B cell (primary cell): ENCODE measurements at regions not wholly inside any gene's neighbourhood (a gene's known extent, or its start where the extent isn't known, plus 50 kb on each side); places are given as distances from the start of the nearest gene placed in this dataset.
"Not testable (repeated sequence)": the region's sequence is repeated elsewhere in the genome, so short reads cannot be mapped to it uniquely, and the experiment has no call there.

Source experiments
- ATAC-seq: fragments of 200-7000 bp; cut with Tn5 transposase; one replicate; pipeline ENCODE4 v1.10.0; 2021; ENCODE audit warnings: low read depth, mild to moderate bottlenecking, moderate number of reproducible peaks, moderate library complexity
- CTCF ChIA-PET: fragments of 350-600 bp; sonication (Branson Sonifier 250); formaldehyde crosslinking; loops from one replicate; lab custom pipeline; 2021; ENCODE audit warnings: antibody characterized with exemption, inconsistent platforms; lab: Charles Lee
- POLR2A ChIA-PET: fragments of 350-600 bp; sonication (Branson Sonifier 250); formaldehyde crosslinking; loops from one replicate; lab custom pipeline; 2021; ENCODE audit warnings: antibody characterized with exemption; lab: Charles Lee
- DNase-seq: peaks from one replicate; pipeline ENCODE4 v3.0.0; 2013
- H2AFZ ChIP-seq: 2 replicates; pipeline ENCODE4 v1.6.1; 2012; ENCODE audit warnings: mild to moderate bottlenecking, low read depth, low read length; ENCODE audit not compliant: insufficient read depth, poor library complexity, severe bottlenecking
- H3K27ac ChIP-seq, 2 donors: 1 replicate in 1 of 2; 2 replicates in 1 of 2; pipeline ENCODE4 v1.5.1; 2012 to 2013; ENCODE audit warnings: low read length in 2 of 2, mild to moderate bottlenecking in 2 of 2, moderate library complexity in 1 of 2
- H3K27me3 ChIP-seq, 4 experiments: fragments of 200-600 bp in 1 of 4; sonication (generic) in 1 of 4; replicated peaks in 1 of 4; 1 replicate in 2 of 4; 2 replicates in 2 of 4; pipeline versions ENCODE4 v1.6.1 to v1.7.0; 2013 to 2016; ENCODE audit warnings: low read length in 3 of 4, mild to moderate bottlenecking in 2 of 4, mixed read lengths in 1 of 4, moderate library complexity in 1 of 4; ENCODE audit not compliant: insufficient read depth in 4 of 4, control insufficient read depth in 3 of 4; ENCODE audit errors: control extremely low read depth in 1 of 4
- H3K36me3 ChIP-seq, 2 experiments: replicated peaks in 1 of 2; 1 replicate in 1 of 2; 2 replicates in 1 of 2; pipeline versions ENCODE4 v1.6.1 to v1.7.1; 2013; ENCODE audit warnings: low read length in 1 of 2; ENCODE audit not compliant: insufficient read depth in 2 of 2, control insufficient read depth in 1 of 2; ENCODE audit errors: control extremely low read depth in 1 of 2, extremely low read depth in 1 of 2
- H3K4me1 ChIP-seq, 2 donors: fragments of 200-600 bp in 1 of 2; sonication (generic) in 1 of 2; 1 replicate in 1 of 2; 2 replicates in 1 of 2; pipeline versions ENCODE4 v1.5.1 to v1.6.1; 2013 to 2017; ENCODE audit warnings: low read length in 2 of 2; ENCODE audit not compliant: control insufficient read depth in 2 of 2, insufficient read depth in 2 of 2
- H3K4me2 ChIP-seq: replicated peaks from 2 replicates; pipeline ENCODE3; 2012; ENCODE audit warnings: mild to moderate bottlenecking, low read depth, low read length; ENCODE audit not compliant: poor library complexity, severe bottlenecking
- H3K4me3 ChIP-seq, 5 experiments: fragments of 200-600 bp in 1 of 5; sonication (generic) in 1 of 5; 1 replicate in 3 of 5; 2 replicates in 2 of 5; pipeline versions ENCODE4 v1.5.1 to v1.7.0; 2011 to 2016; ENCODE audit warnings: low read length in 4 of 5, mild to moderate bottlenecking in 4 of 5, low read depth in 2 of 5, control low read depth in 1 of 5, moderate library complexity in 1 of 5; ENCODE audit not compliant: insufficient read depth in 1 of 5; ENCODE audit errors: control extremely low read depth in 1 of 5, extremely low read depth in 1 of 5
- H3K79me2 ChIP-seq: fragments of 200-600 bp; sonication (generic); one replicate; pipeline ENCODE4 v1.6.0; 2016; ENCODE audit warnings: low read length; ENCODE audit not compliant: control insufficient read depth, insufficient read depth
- H3K9ac ChIP-seq: fragments of 200-600 bp; sonication (generic); 2 replicates; pipeline ENCODE4 v1.6.1; 2017; ENCODE audit warnings: mild to moderate bottlenecking, low read length, moderate library complexity
- H3K9me3 ChIP-seq, 3 donors: one replicate each; pipeline versions ENCODE4 v1.6.1 to v1.7.1; 2013; ENCODE audit warnings: low read length in 2 of 3; ENCODE audit not compliant: control insufficient read depth in 2 of 3, insufficient read depth in 1 of 3; ENCODE audit errors: control extremely low read depth in 1 of 3
- H4K20me1 ChIP-seq: 2 replicates; pipeline ENCODE4 v1.6.0; 2012; ENCODE audit warnings: mild to moderate bottlenecking, low read length; ENCODE audit not compliant: insufficient read depth, control insufficient read depth, poor library complexity, severe bottlenecking
- H3K27ac Mint-ChIP-seq: one replicate; pipeline ENCODE4 v1.8.0; 2021; ENCODE audit warnings: mixed read lengths
- H3K27me3 Mint-ChIP-seq: one replicate; pipeline ENCODE4 v1.8.0; 2021; ENCODE audit warnings: mixed read lengths
- H3K4me1 Mint-ChIP-seq: one replicate; pipeline ENCODE4 v1.8.0; 2021; ENCODE audit warnings: mixed read lengths
- H3K4me3 Mint-ChIP-seq: one replicate; pipeline ENCODE4 v1.8.0; 2021; ENCODE audit warnings: mixed read lengths
- H3K9me3 Mint-ChIP-seq: one replicate; pipeline ENCODE4 v1.8.0; 2022; ENCODE audit warnings: mixed read lengths; ENCODE audit not compliant: insufficient read depth
- EZH2 ChIP-seq: IDR thresholded peaks from 2 replicates; pipeline ENCODE4 v1.6.1; 2012; ENCODE audit warnings: borderline replicate concordance, low read depth, mild to moderate bottlenecking, moderate library complexity, low read length; ENCODE audit not compliant: insufficient read depth, poor library complexity, severe bottlenecking
- WGBS: methylation state at CpG from one replicate; pipeline ENCODE4 v1.1.5; 2013; ENCODE audit warnings: missing lambda C conversion rate; ENCODE audit not compliant: insufficient coverage; 5-methylcytosine and 5-hydroxymethylcytosine counted together
- intact Hi-C: fragments of 100-400 bp; cut with micrococcal nuclease; formaldehyde crosslinking; loops from one replicate; pipeline ENCODE4 v1.10.0; 2022
- TF ChIP-seq, protein P1 (sequence below): fragments of 200-600 bp; IDR thresholded peaks from one replicate; pipeline ENCODE4 v1.8.0; 2022; ENCODE audit warnings: antibody characterized with exemption, mild to moderate bottlenecking

DNA sequence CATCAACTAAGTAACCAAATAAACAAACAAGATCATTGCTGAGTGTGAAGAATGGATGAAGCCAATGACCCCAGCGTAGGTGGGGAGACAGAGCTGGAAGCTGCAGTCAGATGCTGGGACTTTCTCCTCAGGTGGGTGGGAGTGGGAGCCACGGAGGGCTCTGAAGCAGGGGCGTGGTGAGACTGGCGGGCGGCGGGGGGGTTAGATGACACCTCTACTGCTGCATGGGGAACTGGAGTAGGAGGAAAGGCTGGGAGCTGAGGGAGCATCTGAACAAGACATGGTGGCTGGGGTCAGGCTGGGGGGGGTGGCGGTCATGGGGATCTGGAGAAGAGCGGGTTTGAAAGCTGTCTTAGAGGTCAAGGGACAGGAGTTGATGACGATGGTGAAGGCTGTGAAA, 193.8 kb downstream of the C9orf50 start:
- H3K4me1 ChIP-seq, result no peaks in the 10 kb centered on the region
- ChIA-PET CTCF (no interaction called here), POLR2A (interaction anchor here (0.6 kb wide), 1 partner anchor 77 kb away, joined by 5 read pairs; no protein-coding TSS in a partner anchor)
- Mint-ChIP-seq H3K4me3 (no peak overlapping the region), H3K4me1 (no peaks in the 10 kb centered on the region), H3K27me3 (peaks cover 4% of the 10 kb centered on the region), H3K9me3 (no peaks in the 10 kb centered on the region), H3K27ac (no peak overlapping the region)
- H3K9ac ChIP-seq, result no peak overlapping the region
- peaks cover 0 to 4% (median 0%) of the 10 kb centered on the region in 4 experiments for H3K27me3 ChIP-seq
- H3K4me2 ChIP-seq, result no peak overlapping the region
- no peak overlapping the region for H2AFZ ChIP-seq
- H3K4me3 ChIP-seq, result no peak overlapping the region
- no peak for DNase-seq
- no peaks in the 10 kb centered on the region for H3K36me3 ChIP-seq
- no peak for ATAC-seq
- H3K79me2 ChIP-seq, result no peaks in the 10 kb centered on the region
- H3K9me3 ChIP-seq, result no peaks in the 10 kb centered on the region
- no peak overlapping the region for H3K27ac ChIP-seq
- WGBS, result 75% methylated on average over 8 of the region's 9 CpGs
- TF ChIP-seq, protein P1, sequence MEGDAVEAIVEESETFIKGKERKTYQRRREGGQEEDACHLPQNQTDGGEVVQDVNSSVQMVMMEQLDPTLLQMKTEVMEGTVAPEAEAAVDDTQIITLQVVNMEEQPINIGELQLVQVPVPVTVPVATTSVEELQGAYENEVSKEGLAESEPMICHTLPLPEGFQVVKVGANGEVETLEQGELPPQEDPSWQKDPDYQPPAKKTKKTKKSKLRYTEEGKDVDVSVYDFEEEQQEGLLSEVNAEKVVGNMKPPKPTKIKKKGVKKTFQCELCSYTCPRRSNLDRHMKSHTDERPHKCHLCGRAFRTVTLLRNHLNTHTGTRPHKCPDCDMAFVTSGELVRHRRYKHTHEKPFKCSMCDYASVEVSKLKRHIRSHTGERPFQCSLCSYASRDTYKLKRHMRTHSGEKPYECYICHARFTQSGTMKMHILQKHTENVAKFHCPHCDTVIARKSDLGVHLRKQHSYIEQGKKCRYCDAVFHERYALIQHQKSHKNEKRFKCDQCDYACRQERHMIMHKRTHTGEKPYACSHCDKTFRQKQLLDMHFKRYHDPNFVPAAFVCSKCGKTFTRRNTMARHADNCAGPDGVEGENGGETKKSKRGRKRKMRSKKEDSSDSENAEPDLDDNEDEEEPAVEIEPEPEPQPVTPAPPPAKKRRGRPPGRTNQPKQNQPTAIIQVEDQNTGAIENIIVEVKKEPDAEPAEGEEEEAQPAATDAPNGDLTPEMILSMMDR, result no peak
- TF ChIP-seq EZH2, result no peak
- H4K20me1 ChIP-seq, result no peaks in the 10 kb centered on the region
- intact Hi-C loops, result no loop called here

DNA sequence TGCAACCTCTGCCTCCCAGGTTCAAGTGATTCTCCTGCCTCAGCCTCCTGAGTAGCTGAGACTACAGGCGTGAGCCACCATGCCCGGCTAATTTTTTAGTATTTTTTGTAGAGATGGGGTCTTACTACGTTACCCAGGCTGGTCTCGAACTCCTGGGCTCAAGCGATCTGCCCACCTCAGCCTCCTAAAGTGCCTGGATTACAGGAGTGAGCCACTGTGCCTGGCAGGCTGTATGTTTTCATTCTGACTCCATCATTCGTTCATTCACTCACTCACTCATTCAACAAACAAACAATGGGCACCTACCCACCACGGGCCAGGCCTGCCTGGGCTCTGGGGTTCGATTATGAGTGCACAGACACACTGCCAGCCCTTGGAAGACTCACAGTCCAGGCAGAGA, 197.1 kb downstream of the C9orf50 start:
- intact Hi-C loops, H3K27ac Mint-ChIP-seq: not testable (repeated sequence)

More for the DNA sequence above, 197.1 kb downstream of the C9orf50 start:
- H3K79me2 ChIP-seq, H3K4me1 ChIP-seq, H3K4me3 Mint-ChIP-seq, H3K4me3 ChIP-seq, H2AFZ ChIP-seq, H4K20me1 ChIP-seq, H3K9ac ChIP-seq, H3K27ac ChIP-seq, CTCF ChIA-PET, H3K4me1 Mint-ChIP-seq, POLR2A ChIA-PET, H3K27me3 Mint-ChIP-seq, H3K27me3 ChIP-seq, DNase-seq, H3K9me3 Mint-ChIP-seq, H3K36me3 ChIP-seq, H3K9me3 ChIP-seq, H3K4me2 ChIP-seq, ATAC-seq: not testable (repeated sequence)
- 93% methylated on average over 8 of the region's 8 CpGs for WGBS
